GM12872 (cell line): ENCODE measurements at regions not wholly inside any gene's neighbourhood (a gene's known extent, or its start where the extent isn't known, plus 50 kb on each side); places are given as distances from the start of the nearest gene placed in this dataset.

Source experiments
- CTCF ChIP-seq: IDR thresholded peaks from 3 replicates; pipeline ENCODE4 v1.5.1; 2011; ENCODE audit warnings: low read depth, mild to moderate bottlenecking, low read length, moderate library complexity; ENCODE audit not compliant: insufficient read depth

GRCh38 chr4:63122955-63123354 lies 1286.3 kb downstream of the TECRL start:
- no peak for TF ChIP-seq CTCF

GRCh38 chr4:63106600-63106999 lies 1302.7 kb downstream of the TECRL start:
- no peak for TF ChIP-seq CTCF

GRCh38 chr4:63105839-63106238 lies 1303.4 kb downstream of the TECRL start:
- no peak for TF ChIP-seq CTCF

- no peak for TF ChIP-seq CTCF
Measured at GRCh38 chr4:63090641-63091040, 1318.6 kb downstream of the TECRL start.

GRCh38 chr4:63085091-63085490 lies 1324.2 kb downstream of the TECRL start:
- TF ChIP-seq CTCF: no peak

- no peak for TF ChIP-seq CTCF
Measured at GRCh38 chr4:63080934-63081333, 1328.3 kb downstream of the TECRL start.

GRCh38 chr4:63063760-63064159 lies 1345.5 kb downstream of the TECRL start:
- no peak for TF ChIP-seq CTCF

GRCh38 chr4:63049726-63050125 lies 1359.5 kb downstream of the TECRL start:
- no peak for TF ChIP-seq CTCF
